ENCODE measurements at regions not wholly inside any gene's neighbourhood (a gene's known extent, or its start where the extent isn't known, plus 50 kb on each side); places are given as distances from the start of the nearest gene placed in this dataset.

DNA sequence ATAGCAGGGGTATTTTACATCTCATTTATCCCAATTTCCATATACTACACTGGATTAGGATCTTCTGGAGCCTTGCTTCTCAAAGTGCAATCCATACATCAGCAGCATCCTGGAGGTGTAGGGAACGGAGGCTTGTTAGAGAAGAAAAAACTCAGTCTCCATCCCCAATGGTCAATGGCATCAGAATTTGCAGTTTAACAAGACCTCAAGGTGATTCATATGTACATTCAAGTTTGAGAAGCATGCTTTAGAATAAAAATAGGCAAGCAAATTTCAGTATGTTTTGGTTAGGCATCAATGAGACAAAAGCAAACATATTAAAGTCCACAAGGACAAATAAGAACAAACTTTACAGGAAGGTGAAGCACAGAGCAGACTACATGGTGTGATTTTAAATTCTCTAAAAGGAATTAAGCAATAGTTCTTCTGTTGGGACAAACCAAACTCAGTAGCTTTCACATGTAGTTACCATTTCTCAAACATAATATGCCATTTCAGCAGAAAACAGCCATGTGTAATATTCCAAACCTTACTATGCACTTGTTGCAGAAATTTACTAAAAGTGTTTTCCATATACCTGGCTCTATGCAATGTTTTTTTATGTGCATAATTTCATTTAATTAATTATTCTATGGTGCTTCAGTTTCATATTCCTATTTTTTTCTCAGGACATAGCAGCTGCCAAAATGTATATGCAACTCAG is 360.3 kb upstream of the NECTIN3 start:
- no peak for TF ChIP-seq POLR2A (IDR thresholded peaks at IDR 0.05)
- TF ChIP-seq, protein P1, sequence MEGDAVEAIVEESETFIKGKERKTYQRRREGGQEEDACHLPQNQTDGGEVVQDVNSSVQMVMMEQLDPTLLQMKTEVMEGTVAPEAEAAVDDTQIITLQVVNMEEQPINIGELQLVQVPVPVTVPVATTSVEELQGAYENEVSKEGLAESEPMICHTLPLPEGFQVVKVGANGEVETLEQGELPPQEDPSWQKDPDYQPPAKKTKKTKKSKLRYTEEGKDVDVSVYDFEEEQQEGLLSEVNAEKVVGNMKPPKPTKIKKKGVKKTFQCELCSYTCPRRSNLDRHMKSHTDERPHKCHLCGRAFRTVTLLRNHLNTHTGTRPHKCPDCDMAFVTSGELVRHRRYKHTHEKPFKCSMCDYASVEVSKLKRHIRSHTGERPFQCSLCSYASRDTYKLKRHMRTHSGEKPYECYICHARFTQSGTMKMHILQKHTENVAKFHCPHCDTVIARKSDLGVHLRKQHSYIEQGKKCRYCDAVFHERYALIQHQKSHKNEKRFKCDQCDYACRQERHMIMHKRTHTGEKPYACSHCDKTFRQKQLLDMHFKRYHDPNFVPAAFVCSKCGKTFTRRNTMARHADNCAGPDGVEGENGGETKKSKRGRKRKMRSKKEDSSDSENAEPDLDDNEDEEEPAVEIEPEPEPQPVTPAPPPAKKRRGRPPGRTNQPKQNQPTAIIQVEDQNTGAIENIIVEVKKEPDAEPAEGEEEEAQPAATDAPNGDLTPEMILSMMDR (IDR thresholded peaks at IDR 0.05), result no peak
